ENCODE measurements at regions not wholly inside any gene's neighbourhood (a gene's known extent, or its start where the extent isn't known, plus 50 kb on each side); places are given as distances from the start of the nearest gene placed in this dataset.

DNA sequence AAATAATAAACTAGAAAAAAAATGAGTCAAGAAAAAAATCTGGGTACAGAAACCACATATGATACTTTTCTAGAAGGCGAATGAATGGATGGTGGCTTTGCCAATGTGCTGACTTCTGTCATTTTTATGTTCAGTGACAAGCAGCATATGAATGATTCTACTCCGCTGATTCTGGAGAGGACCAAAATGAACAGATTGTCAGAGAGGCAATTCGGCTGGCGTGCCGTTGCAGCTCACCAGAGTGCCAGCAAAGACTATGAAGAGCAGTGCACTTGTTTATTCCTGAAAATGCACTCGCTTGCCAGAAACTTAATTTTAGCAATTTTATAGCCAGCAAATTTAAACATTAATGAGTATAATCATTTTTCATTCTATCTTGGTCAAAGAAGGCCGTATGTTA is 105.9 kb upstream of the NYAP2 start:
- no peak overlapping the region for H3K9ac ChIP-seq (ENCODE audit: extremely low read depth, low read length, poor library complexity, severe bottlenecking)
- Mint-ChIP-seq H3K4me1 (no peaks in the 10 kb centered on the region), H3K27me3 (ENCODE audit: insufficient read depth) (no peaks in the 10 kb centered on the region), H3K9me3 (no peaks in the 10 kb centered on the region), H3K36me3 (ENCODE audit: low read depth) (no peaks in the 10 kb centered on the region), H3K27ac (no peak overlapping the region), H3K4me3 (no peak overlapping the region)
- H3K9me3 ChIP-seq (ENCODE audit: control insufficient read depth, low read length): no peaks in the 10 kb centered on the region
- TF ChIP-seq, protein P1, sequence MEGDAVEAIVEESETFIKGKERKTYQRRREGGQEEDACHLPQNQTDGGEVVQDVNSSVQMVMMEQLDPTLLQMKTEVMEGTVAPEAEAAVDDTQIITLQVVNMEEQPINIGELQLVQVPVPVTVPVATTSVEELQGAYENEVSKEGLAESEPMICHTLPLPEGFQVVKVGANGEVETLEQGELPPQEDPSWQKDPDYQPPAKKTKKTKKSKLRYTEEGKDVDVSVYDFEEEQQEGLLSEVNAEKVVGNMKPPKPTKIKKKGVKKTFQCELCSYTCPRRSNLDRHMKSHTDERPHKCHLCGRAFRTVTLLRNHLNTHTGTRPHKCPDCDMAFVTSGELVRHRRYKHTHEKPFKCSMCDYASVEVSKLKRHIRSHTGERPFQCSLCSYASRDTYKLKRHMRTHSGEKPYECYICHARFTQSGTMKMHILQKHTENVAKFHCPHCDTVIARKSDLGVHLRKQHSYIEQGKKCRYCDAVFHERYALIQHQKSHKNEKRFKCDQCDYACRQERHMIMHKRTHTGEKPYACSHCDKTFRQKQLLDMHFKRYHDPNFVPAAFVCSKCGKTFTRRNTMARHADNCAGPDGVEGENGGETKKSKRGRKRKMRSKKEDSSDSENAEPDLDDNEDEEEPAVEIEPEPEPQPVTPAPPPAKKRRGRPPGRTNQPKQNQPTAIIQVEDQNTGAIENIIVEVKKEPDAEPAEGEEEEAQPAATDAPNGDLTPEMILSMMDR (conservative IDR thresholded peaks at IDR 0.05): no peak
- H3K4me1 ChIP-seq (ENCODE audit: control insufficient read depth, insufficient read depth, low read length): no peaks in the 10 kb centered on the region
- H3K27ac ChIP-seq (ENCODE audit: low read depth, low read length): no peak overlapping the region
- 93 to 95% methylated on average over 5 to 6 of the region's 7 CpGs for whole genome bisulfite sequencing, 2 experiments (ENCODE audit: insufficient coverage in 1 of 2, insufficient read length in 1 of 2)
- H3K27me3 ChIP-seq (ENCODE audit: control insufficient read depth, insufficient read depth, low read length, poor library complexity, severe bottlenecking): no peaks in the 10 kb centered on the region
- H3K36me3 ChIP-seq (ENCODE audit: control insufficient read depth, insufficient read depth, low read length): no peaks in the 10 kb centered on the region
- no peak for DNase-seq
- no peak overlapping the region for H3K4me3 ChIP-seq (ENCODE audit: low read length)

DNA sequence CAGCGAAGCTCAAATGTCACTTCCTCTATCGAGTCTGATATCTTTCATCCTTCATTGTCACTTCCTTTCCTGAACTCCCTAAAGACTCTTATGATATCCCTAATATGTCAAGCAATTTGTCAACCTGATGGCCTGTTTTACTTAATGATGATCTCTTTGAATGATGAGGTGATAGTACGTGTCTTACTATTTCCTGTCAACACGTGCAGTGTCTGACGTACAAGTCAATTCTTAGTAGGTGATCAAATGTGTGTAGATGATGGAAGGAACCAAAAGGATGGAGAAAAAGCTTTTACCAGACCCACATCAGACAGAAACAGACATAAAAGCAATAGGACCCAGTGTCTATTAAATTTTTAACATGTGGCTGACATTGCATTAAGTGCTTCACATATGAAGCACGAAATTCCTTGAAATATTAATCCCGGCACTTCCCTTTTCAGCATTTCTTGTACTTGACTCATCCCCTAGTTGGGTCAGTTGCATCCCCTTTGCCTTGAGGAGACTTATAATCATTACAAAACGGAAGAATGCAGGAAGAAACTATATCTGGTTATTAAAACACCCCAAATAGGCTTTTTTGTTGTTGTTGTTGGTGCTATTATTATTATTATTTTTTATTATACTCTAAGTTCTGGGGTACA is 108.6 kb upstream of the NYAP2 start:
- WGBS, 2 experiments (ENCODE audit: insufficient coverage in 1 of 2, insufficient read length in 1 of 2): 90% methylated on average over 7 to 8 of the region's 8 CpGs

DNA sequence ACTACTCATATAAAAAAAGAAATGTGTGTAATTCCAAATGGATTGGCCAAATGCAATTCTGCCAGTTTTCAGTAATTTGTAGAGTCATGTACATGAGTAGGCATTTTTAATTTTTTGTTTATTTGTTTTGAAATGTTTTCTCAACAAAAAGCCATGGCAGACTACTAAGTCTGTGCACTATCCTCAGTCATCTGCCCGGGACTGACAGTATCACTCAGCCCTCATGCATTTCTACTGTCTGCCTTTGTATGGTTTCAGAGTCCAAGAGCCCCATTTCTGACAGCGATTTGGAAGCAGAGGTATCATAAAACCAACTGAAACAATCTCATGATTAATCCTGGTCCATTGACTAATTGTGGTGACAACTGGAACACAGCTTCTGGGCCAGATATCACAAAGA is 109.9 kb upstream of the NYAP2 start:
- no peak for DNase-seq
- H3K27ac Mint-ChIP-seq: no peak overlapping the region

More for the DNA sequence above, 108.6 kb upstream of the NYAP2 start:
- H3K27me3 ChIP-seq (ENCODE audit: control insufficient read depth, insufficient read depth, low read length, poor library complexity, severe bottlenecking): no peaks in the 10 kb centered on the region
- Mint-ChIP-seq H3K36me3 (ENCODE audit: low read depth) (no peaks in the 10 kb centered on the region), H3K4me1 (no peaks in the 10 kb centered on the region), H3K27me3 (ENCODE audit: insufficient read depth) (no peaks in the 10 kb centered on the region), H3K9me3 (no peaks in the 10 kb centered on the region), H3K27ac (no peak overlapping the region), H3K4me3 (no peak overlapping the region)
- TF ChIP-seq, protein P1 (conservative IDR thresholded peaks at IDR 0.05): no peak
- no peaks in the 10 kb centered on the region for H3K4me1 ChIP-seq (ENCODE audit: control insufficient read depth, insufficient read depth, low read length)
- no peak for DNase-seq
- no peak overlapping the region for H3K27ac ChIP-seq (ENCODE audit: low read depth, low read length)
- no peak overlapping the region for H3K9ac ChIP-seq (ENCODE audit: extremely low read depth, low read length, poor library complexity, severe bottlenecking)
- H3K4me3 ChIP-seq (ENCODE audit: low read length): no peak overlapping the region
- H3K9me3 ChIP-seq (ENCODE audit: control insufficient read depth, low read length): no peaks in the 10 kb centered on the region
- H3K36me3 ChIP-seq (ENCODE audit: control insufficient read depth, insufficient read depth, low read length): no peaks in the 10 kb centered on the region

More for the DNA sequence above, 109.9 kb upstream of the NYAP2 start:
- WGBS, 2 experiments (ENCODE audit: insufficient coverage in 1 of 2, insufficient read length in 1 of 2): 85 to 100% methylated on average over 1 to 2 of the region's 2 CpGs
- no peaks in the 10 kb centered on the region for H3K4me1 Mint-ChIP-seq
- no peak overlapping the region for H3K4me3 Mint-ChIP-seq
- no peaks in the 10 kb centered on the region for H3K9me3 Mint-ChIP-seq
- Histone ChIP-seq H3K36me3 (ENCODE audit: control insufficient read depth, insufficient read depth, low read length) (no peaks in the 10 kb centered on the region), H3K4me1 (ENCODE audit: control insufficient read depth, insufficient read depth, low read length) (no peaks in the 10 kb centered on the region), H3K9ac (ENCODE audit: extremely low read depth, low read length, poor library complexity, severe bottlenecking) (no peak overlapping the region), H3K27me3 (ENCODE audit: control insufficient read depth, insufficient read depth, low read length, poor library complexity, severe bottlenecking) (no peaks in the 10 kb centered on the region), H3K4me3 (ENCODE audit: low read length) (no peak overlapping the region), H3K9me3 (ENCODE audit: control insufficient read depth, low read length) (no peaks in the 10 kb centered on the region), H3K27ac (ENCODE audit: low read depth, low read length) (no peak overlapping the region)
- H3K36me3 Mint-ChIP-seq (ENCODE audit: low read depth): no peaks in the 10 kb centered on the region
- no peaks in the 10 kb centered on the region for H3K27me3 Mint-ChIP-seq (ENCODE audit: insufficient read depth)
- TF ChIP-seq, protein P1 (conservative IDR thresholded peaks at IDR 0.05): no peak

All from endodermal cell (in vitro differentiated cells).